ENCODE measurements at regions not wholly inside any gene's neighbourhood (a gene's known extent, or its start where the extent isn't known, plus 50 kb on each side); places are given as distances from the start of the nearest gene placed in this dataset.

DNA sequence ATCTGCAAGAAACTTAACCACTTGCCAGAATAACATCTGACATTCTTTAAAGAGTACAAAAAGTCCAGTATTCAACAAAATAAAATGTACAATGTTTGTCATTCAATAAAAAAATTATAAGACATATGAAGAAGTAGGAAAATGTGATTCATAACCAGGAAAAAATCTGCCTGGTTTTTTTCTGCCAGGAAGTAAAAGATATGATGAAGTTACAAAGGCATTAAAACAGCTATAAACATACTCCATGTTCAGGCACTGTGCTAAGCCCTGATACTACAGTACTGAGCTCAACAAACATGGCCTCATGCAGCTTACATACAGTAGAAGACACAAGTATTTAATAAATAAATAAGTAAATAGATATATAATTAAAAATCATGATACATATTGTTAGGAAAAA is 178.4 kb upstream of the STT3B start:
- in situ Hi-C loops (cut with HindIII; ENCODE audit: extremely low pct_ligation_motif_present, low pct_unique_long_range_greater_than_20kb) (no loop called here), intact Hi-C loops (cut with micrococcal nuclease; ENCODE audit: unreplicated experiment) (no loop called here)
- no peaks in the 10 kb centered on the region for H3K9me3 ChIP-seq (ENCODE audit: low read length)
- H3K36me3 ChIP-seq (replicated peaks in 1 of 2; ENCODE audit: control insufficient read depth in 1 of 2, insufficient read depth in 2 of 2, low read length in 2 of 2) = no peaks in the 10 kb centered on the region
- DNase-seq (ENCODE audit: low spot score) (no peak), ATAC-seq (no peak), FAIRE-seq (no peak)
- H3K27ac ChIP-seq (ENCODE audit: extremely low read length, insufficient read depth, low read length) = no peak overlapping the region
- H3K4me1 ChIP-seq (ENCODE audit: insufficient read depth, low read length) = peaks cover 25% of the 10 kb centered on the region
- TF ChIP-seq ZNF644 (CRISPR knock-in tag; IDR thresholded peaks at IDR 0.05; ENCODE audit: low read depth) (no peak), ZBTB42 (CRISPR knock-in tag; IDR thresholded peaks at IDR 0.05) (no peak), HNF4A (CRISPR knock-in tag; IDR thresholded peaks at IDR 0.05) (no peak), ZNF546 (CRISPR knock-in tag; conservative IDR thresholded peaks at IDR 0.05) (no peak), AHR (CRISPR knock-in tag; IDR thresholded peaks at IDR 0.05) (no peak)
- TF ChIP-seq, protein P1, sequence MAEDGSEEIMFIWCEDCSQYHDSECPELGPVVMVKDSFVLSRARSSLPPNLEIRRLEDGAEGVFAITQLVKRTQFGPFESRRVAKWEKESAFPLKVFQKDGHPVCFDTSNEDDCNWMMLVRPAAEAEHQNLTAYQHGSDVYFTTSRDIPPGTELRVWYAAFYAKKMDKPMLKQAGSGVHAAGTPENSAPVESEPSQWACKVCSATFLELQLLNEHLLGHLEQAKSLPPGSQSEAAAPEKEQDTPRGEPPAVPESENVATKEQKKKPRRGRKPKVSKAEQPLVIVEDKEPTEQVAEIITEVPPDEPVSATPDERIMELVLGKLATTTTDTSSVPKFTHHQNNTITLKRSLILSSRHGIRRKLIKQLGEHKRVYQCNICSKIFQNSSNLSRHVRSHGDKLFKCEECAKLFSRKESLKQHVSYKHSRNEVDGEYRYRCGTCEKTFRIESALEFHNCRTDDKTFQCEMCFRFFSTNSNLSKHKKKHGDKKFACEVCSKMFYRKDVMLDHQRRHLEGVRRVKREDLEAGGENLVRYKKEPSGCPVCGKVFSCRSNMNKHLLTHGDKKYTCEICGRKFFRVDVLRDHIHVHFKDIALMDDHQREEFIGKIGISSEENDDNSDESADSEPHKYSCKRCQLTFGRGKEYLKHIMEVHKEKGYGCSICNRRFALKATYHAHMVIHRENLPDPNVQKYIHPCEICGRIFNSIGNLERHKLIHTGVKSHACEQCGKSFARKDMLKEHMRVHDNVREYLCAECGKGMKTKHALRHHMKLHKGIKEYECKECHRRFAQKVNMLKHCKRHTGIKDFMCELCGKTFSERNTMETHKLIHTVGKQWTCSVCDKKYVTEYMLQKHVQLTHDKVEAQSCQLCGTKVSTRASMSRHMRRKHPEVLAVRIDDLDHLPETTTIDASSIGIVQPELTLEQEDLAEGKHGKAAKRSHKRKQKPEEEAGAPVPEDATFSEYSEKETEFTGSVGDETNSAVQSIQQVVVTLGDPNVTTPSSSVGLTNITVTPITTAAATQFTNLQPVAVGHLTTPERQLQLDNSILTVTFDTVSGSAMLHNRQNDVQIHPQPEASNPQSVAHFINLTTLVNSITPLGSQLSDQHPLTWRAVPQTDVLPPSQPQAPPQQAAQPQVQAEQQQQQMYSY (CRISPR knock-in tag; IDR thresholded peaks at IDR 0.05) = no peak
- TF ChIP-seq, protein P2, sequence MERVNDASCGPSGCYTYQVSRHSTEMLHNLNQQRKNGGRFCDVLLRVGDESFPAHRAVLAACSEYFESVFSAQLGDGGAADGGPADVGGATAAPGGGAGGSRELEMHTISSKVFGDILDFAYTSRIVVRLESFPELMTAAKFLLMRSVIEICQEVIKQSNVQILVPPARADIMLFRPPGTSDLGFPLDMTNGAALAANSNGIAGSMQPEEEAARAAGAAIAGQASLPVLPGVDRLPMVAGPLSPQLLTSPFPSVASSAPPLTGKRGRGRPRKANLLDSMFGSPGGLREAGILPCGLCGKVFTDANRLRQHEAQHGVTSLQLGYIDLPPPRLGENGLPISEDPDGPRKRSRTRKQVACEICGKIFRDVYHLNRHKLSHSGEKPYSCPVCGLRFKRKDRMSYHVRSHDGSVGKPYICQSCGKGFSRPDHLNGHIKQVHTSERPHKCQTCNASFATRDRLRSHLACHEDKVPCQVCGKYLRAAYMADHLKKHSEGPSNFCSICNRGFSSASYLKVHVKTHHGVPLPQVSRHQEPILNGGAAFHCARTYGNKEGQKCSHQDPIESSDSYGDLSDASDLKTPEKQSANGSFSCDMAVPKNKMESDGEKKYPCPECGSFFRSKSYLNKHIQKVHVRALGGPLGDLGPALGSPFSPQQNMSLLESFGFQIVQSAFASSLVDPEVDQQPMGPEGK (CRISPR knock-in tag; IDR thresholded peaks at IDR 0.05) = no peak
- H2AFZ ChIP-seq (ENCODE audit: low read length) = peak overlapping the region; percentile 7
- H3K79me2 ChIP-seq (ENCODE audit: insufficient read depth, low read length) = no peaks in the 10 kb centered on the region
- BruUV-seq (replicated peaks) = no TSS peak
- H4K20me1 ChIP-seq (ENCODE audit: insufficient read depth, low read length) = no peaks in the 10 kb centered on the region
- ChIA-PET POLR2A (no interaction called here), CTCF (ENCODE audit: low intra/inter-chr PET ratio, low total read pairs) (no interaction called here)
- no peaks in the 10 kb centered on the region for H3K27me3 ChIP-seq (ENCODE audit: control insufficient read depth in 1 of 2, insufficient read depth in 2 of 2, low read length in 2 of 2)
- no peak overlapping the region for H3K4me2 ChIP-seq (ENCODE audit: low read depth, low read length)
- no peak overlapping the region for H3K4me3 ChIP-seq (replicated peaks in 1 of 3; ENCODE audit: insufficient read depth in 1 of 3, low read depth in 2 of 3, low read length in 3 of 3)
- no peak overlapping the region for H3K9ac ChIP-seq (ENCODE audit: insufficient read depth, low read depth, low read length)

All from HepG2 (cell line).